CD1c-positive myeloid dendritic cell (primary cell): ENCODE measurements at regions not wholly inside any gene's neighbourhood (a gene's known extent, or its start where the extent isn't known, plus 50 kb on each side); places are given as distances from the start of the nearest gene placed in this dataset.
"Not testable (repeated sequence)": the region's sequence is repeated elsewhere in the genome, so short reads cannot be mapped to it uniquely, and the experiment has no call there.

Experiments used
- DNase-seq: peaks from one replicate; pipeline ENCODE4 v3.0.0-alpha.2; 2016; ENCODE audit errors: extremely low spot score

GRCh38 chr4:159006202-159006601 is 96.7 kb upstream of the RAPGEF2 start:
- no peak for DNase-seq

- DNase-seq: no peak
These were observed 94.2 kb upstream of the RAPGEF2 start for GRCh38 chr4:159008671-159009070.

- DNase-seq: no peak
These were observed 93.4 kb upstream of the RAPGEF2 start for GRCh38 chr4:159009521-159009920.

GRCh38 chr4:159010100-159010499 is 92.8 kb upstream of the RAPGEF2 start:
- no peak for DNase-seq

GRCh38 chr4:159010563-159011260 is 92.2 kb upstream of the RAPGEF2 start:
- DNase-seq: no peak

GRCh38 chr4:159012381-159012780 is 90.5 kb upstream of the RAPGEF2 start:
- no peak for DNase-seq

GRCh38 chr4:159013692-159014091 is 89.2 kb upstream of the RAPGEF2 start:
- DNase-seq: no peak

GRCh38 chr4:159014859-159015258 is 88.0 kb upstream of the RAPGEF2 start:
- no peak for DNase-seq

GRCh38 chr4:159015841-159016240 is 87.0 kb upstream of the RAPGEF2 start:
- no peak for DNase-seq

- DNase-seq: no peak
These were observed 86.3 kb upstream of the RAPGEF2 start for GRCh38 chr4:159016593-159017024.

- no peak for DNase-seq
These were observed 85.4 kb upstream of the RAPGEF2 start for GRCh38 chr4:159017323-159018026.

GRCh38 chr4:159018062-159018629 is 84.7 kb upstream of the RAPGEF2 start:
- no peak for DNase-seq

GRCh38 chr4:159019356-159019755 is 83.5 kb upstream of the RAPGEF2 start:
- no peak for DNase-seq

GRCh38 chr4:159021597-159022385 is 81.1 kb upstream of the RAPGEF2 start:
- DNase-seq: no peak

- no peak for DNase-seq
These were observed 79.1 kb upstream of the RAPGEF2 start for GRCh38 chr4:159023741-159024140.

- DNase-seq: no peak
These were observed 78.6 kb upstream of the RAPGEF2 start for GRCh38 chr4:159024266-159024665.

GRCh38 chr4:159024828-159025227 is 78.1 kb upstream of the RAPGEF2 start:
- DNase-seq: no peak

GRCh38 chr4:159026329-159026728 is 76.5 kb upstream of the RAPGEF2 start:
- DNase-seq: no peak

- no peak for DNase-seq
These were observed 75.3 kb upstream of the RAPGEF2 start for GRCh38 chr4:159027535-159027934.

- DNase-seq: no peak
These were observed 73.4 kb upstream of the RAPGEF2 start for GRCh38 chr4:159029481-159029880.

GRCh38 chr4:159030297-159030696 is 72.6 kb upstream of the RAPGEF2 start:
- DNase-seq: not testable (repeated sequence)

GRCh38 chr4:159035570-159035969 is 67.3 kb upstream of the RAPGEF2 start:
- DNase-seq: no peak
